ENCODE measurements at regions not wholly inside any gene's neighbourhood (a gene's known extent, or its start where the extent isn't known, plus 50 kb on each side); places are given as distances from the start of the nearest gene placed in this dataset.

GRCh38 chr9:88596376-88596775 lies 61.4 kb downstream of the NXNL2 start:
- no peak overlapping the region for H4K91ac ChIP-seq (replicated peaks; ENCODE audit: insufficient read length, low read length)
- H3K56ac ChIP-seq (replicated peaks; ENCODE audit: insufficient read length, low read depth, low read length), result no peak overlapping the region
- H3K9me3 ChIP-seq (ENCODE audit: insufficient read depth in 2 of 2, low read depth in 1 of 2, low read length in 1 of 2), result no peaks in the 10 kb centered on the region
- H3K4me2 ChIP-seq (ENCODE audit: insufficient read depth in 1 of 2, low read depth in 2 of 2, low read length in 2 of 2), result no peak overlapping the region
- no peak overlapping the region for H3K9ac ChIP-seq (replicated peaks in 1 of 4; ENCODE audit: extremely low read depth in 1 of 4, low read depth in 3 of 4, low read length in 3 of 4)
- peaks cover 0 to 2% (median 0%) of the 10 kb centered on the region in 4 experiments; a peak in 2 of 7 replicates for H3K4me1 ChIP-seq (replicated peaks in 1 of 4; ENCODE audit: control insufficient read depth in 3 of 4, insufficient read depth in 4 of 4, low read length in 3 of 4)
- H4K20me1 ChIP-seq (replicated peaks in 1 of 2; ENCODE audit: control insufficient read depth in 1 of 2, insufficient read depth in 2 of 2, low read length in 2 of 2), result no peaks in the 10 kb centered on the region
- no peaks in the 10 kb centered on the region for H3K79me1 ChIP-seq (ENCODE audit: low read depth, low read length)
- H3K79me2 ChIP-seq (ENCODE audit: control insufficient read depth in 1 of 2, insufficient read depth in 2 of 2, low read length in 2 of 2), result no peaks in the 10 kb centered on the region
- no peak overlapping the region for H3K23ac ChIP-seq (ENCODE audit: insufficient read length)
- no peak overlapping the region for H2AK5ac ChIP-seq (ENCODE audit: low read depth, low read length)
- no peak overlapping the region for H2BK15ac ChIP-seq (ENCODE audit: low read length)
- FAIRE-seq (no peak), DNase-seq (ENCODE audit: low read depth in 1 of 2, low spot score in 2 of 2) (no peak)
- ChIA-PET POLR2A (ENCODE audit: partially characterized antibody) (no interaction called here), CTCF (ENCODE audit: partially characterized antibody) (interaction anchor here (0.5 to 1.2 kb wide), 9 partner anchors 11 to 671 kb away, joined by 3 to 5 read pairs (median 3); no protein-coding TSS in a partner anchor)
- no peak overlapping the region for H3K27ac ChIP-seq (ENCODE audit: low read depth, low read length)
- H3K4ac ChIP-seq (replicated peaks; ENCODE audit: insufficient read length, low read depth, low read length), result no peak overlapping the region
- no peaks in the 10 kb centered on the region for H3K36me3 ChIP-seq (ENCODE audit: control insufficient read depth in 2 of 4, insufficient read depth in 4 of 4, low read length in 3 of 4)
- H4K8ac ChIP-seq (ENCODE audit: extremely low read depth, insufficient read depth, low read length), result no peak overlapping the region
- no peak overlapping the region for H2BK120ac ChIP-seq (replicated peaks; ENCODE audit: low read depth, low read length)
- no peak overlapping the region for H2BK5ac ChIP-seq (ENCODE audit: low read depth, low read length)
- no peak overlapping the region for H3K14ac ChIP-seq (ENCODE audit: insufficient read length)
- H2BK12ac ChIP-seq (ENCODE audit: low read depth, low read length), result no peak overlapping the region
- H3K18ac ChIP-seq (ENCODE audit: extremely low read depth, low read length), result no peak overlapping the region
- no peak overlapping the region for H2AFZ ChIP-seq (ENCODE audit: low read length)
- WGBS, 2 experiments (ENCODE audit: extremely low coverage in 1 of 2, insufficient coverage in 1 of 2, insufficient read length in 1 of 2, insufficient replicate concordance in 2 of 2, low coverage in 1 of 2, low lambda C conversion rate in 2 of 2, missing lambda C conversion rate in 1 of 2), result 90% methylated on average over 5 of the region's 5 CpGs; no CpG with 5 or more reads in 1 of the 2 experiments
- H3K23me2 ChIP-seq (ENCODE audit: low read depth, low read length), result no peaks in the 10 kb centered on the region
- no peak overlapping the region for H2BK20ac ChIP-seq (ENCODE audit: low read length)
- no peak overlapping the region for H3K4me3 ChIP-seq (ENCODE audit: extremely low read depth in 1 of 4, insufficient read depth in 2 of 4, low read depth in 3 of 4, low read length in 4 of 4)
- H4K5ac ChIP-seq (ENCODE audit: insufficient read length, low read depth, low read length), result no peak overlapping the region
- no peaks in the 10 kb centered on the region for H3K27me3 ChIP-seq (replicated peaks in 1 of 4; ENCODE audit: control insufficient read depth in 3 of 4, extremely low read depth in 1 of 4, insufficient read depth in 3 of 4, low read length in 3 of 4)
- no peak for TF ChIP-seq CBX8 (IDR thresholded peaks at IDR 0.05; ENCODE audit: borderline replicate concordance, low read depth, low read length)
- no peak for TF ChIP-seq EGR1 (IDR thresholded peaks at IDR 0.05; ENCODE audit: borderline replicate concordance, low read depth, low read length)
- TF ChIP-seq SIX5 (IDR thresholded peaks at IDR 0.05; ENCODE audit: low read depth, low read length), result no peak

Measured in H1 (cell line).